ENCODE measurements at regions not wholly inside any gene's neighbourhood (a gene's known extent, or its start where the extent isn't known, plus 50 kb on each side); places are given as distances from the start of the nearest gene placed in this dataset.

GRCh38 chr6:12395898-12396297 is 105.7 kb downstream of the EDN1 start:
- no peaks in the 10 kb centered on the region for H3K4me1 Mint-ChIP-seq (ENCODE audit: low read depth)
- H3K36me3 Mint-ChIP-seq (ENCODE audit: insufficient read depth), result no peaks in the 10 kb centered on the region
- H3K4me3 Mint-ChIP-seq, result no peak overlapping the region
- H3K27me3 Mint-ChIP-seq (ENCODE audit: low read depth), result peaks cover 10% of the 10 kb centered on the region
- no peak for ATAC-seq
- no peaks in the 10 kb centered on the region for H3K9me3 Mint-ChIP-seq
- DNase-seq, result no peak

GRCh38 chr6:12401200-12401599 is 111.0 kb downstream of the EDN1 start:
- H3K9me3 Mint-ChIP-seq, result no peaks in the 10 kb centered on the region
- H3K4me1 Mint-ChIP-seq (ENCODE audit: low read depth), result no peaks in the 10 kb centered on the region
- DNase-seq (no peak), ATAC-seq (no peak)
- H3K27me3 Mint-ChIP-seq (ENCODE audit: low read depth), result no peaks in the 10 kb centered on the region
- no peaks in the 10 kb centered on the region for H3K36me3 Mint-ChIP-seq (ENCODE audit: insufficient read depth)
- no peak overlapping the region for H3K4me3 Mint-ChIP-seq

- no peaks in the 10 kb centered on the region for H3K9me3 Mint-ChIP-seq
- H3K4me1 Mint-ChIP-seq (ENCODE audit: low read depth), result no peaks in the 10 kb centered on the region
- H3K4me3 Mint-ChIP-seq, result no peak overlapping the region
- no peak for DNase-seq
- no peaks in the 10 kb centered on the region for H3K27me3 Mint-ChIP-seq (ENCODE audit: low read depth)
- H3K36me3 Mint-ChIP-seq (ENCODE audit: insufficient read depth), result no peaks in the 10 kb centered on the region
- ATAC-seq, result no peak
Observed at GRCh38 chr6:12403201-12403826, 113.2 kb downstream of the EDN1 start.

- no peaks in the 10 kb centered on the region for H3K9me3 Mint-ChIP-seq
- no peak overlapping the region for H3K4me3 Mint-ChIP-seq
- H3K27me3 Mint-ChIP-seq (ENCODE audit: low read depth), result no peaks in the 10 kb centered on the region
- ATAC-seq, result no peak
- no peaks in the 10 kb centered on the region for H3K36me3 Mint-ChIP-seq (ENCODE audit: insufficient read depth)
- no peak for DNase-seq
- H3K4me1 Mint-ChIP-seq (ENCODE audit: low read depth), result no peaks in the 10 kb centered on the region
Observed at GRCh38 chr6:12403947-12404647, 113.9 kb downstream of the EDN1 start.

GRCh38 chr6:12404651-12405050 is 114.5 kb downstream of the EDN1 start:
- Mint-ChIP-seq H3K4me1 (ENCODE audit: low read depth) (no peaks in the 10 kb centered on the region), H3K36me3 (ENCODE audit: insufficient read depth) (no peaks in the 10 kb centered on the region), H3K4me3 (no peak overlapping the region), H3K9me3 (no peaks in the 10 kb centered on the region), H3K27me3 (ENCODE audit: low read depth) (no peaks in the 10 kb centered on the region)
- ATAC-seq (no peak), DNase-seq (no peak)

GRCh38 chr6:12408752-12409151 is 118.6 kb downstream of the EDN1 start:
- H3K4me3 Mint-ChIP-seq, result no peak overlapping the region
- no peaks in the 10 kb centered on the region for H3K9me3 Mint-ChIP-seq
- no peak for DNase-seq
- H3K4me1 Mint-ChIP-seq (ENCODE audit: low read depth), result no peaks in the 10 kb centered on the region
- peaks cover 11% of the 10 kb centered on the region for H3K27me3 Mint-ChIP-seq (ENCODE audit: low read depth)
- H3K36me3 Mint-ChIP-seq (ENCODE audit: insufficient read depth), result no peaks in the 10 kb centered on the region
- no peak for ATAC-seq

- Mint-ChIP-seq H3K36me3 (ENCODE audit: insufficient read depth) (no peaks in the 10 kb centered on the region), H3K27me3 (ENCODE audit: low read depth) (peaks cover 11% of the 10 kb centered on the region), H3K4me1 (ENCODE audit: low read depth) (no peaks in the 10 kb centered on the region), H3K4me3 (no peak overlapping the region), H3K9me3 (no peaks in the 10 kb centered on the region)
- ATAC-seq (no peak), DNase-seq (no peak)
Observed at GRCh38 chr6:12410946-12411345, 120.8 kb downstream of the EDN1 start.

- ATAC-seq (no peak), DNase-seq (no peak)
- H3K9me3 Mint-ChIP-seq, result peaks cover 8% of the 10 kb centered on the region
- H3K4me1 Mint-ChIP-seq (ENCODE audit: low read depth), result no peaks in the 10 kb centered on the region
- no peaks in the 10 kb centered on the region for H3K36me3 Mint-ChIP-seq (ENCODE audit: insufficient read depth)
- no peak overlapping the region for H3K4me3 Mint-ChIP-seq
- peaks cover 11% of the 10 kb centered on the region for H3K27me3 Mint-ChIP-seq (ENCODE audit: low read depth)
Observed at GRCh38 chr6:12414096-12414675, 124.0 kb downstream of the EDN1 start.

GRCh38 chr6:12415980-12416598 is 125.9 kb downstream of the EDN1 start:
- H3K4me3 Mint-ChIP-seq, result no peak overlapping the region
- H3K4me1 Mint-ChIP-seq (ENCODE audit: low read depth), result no peaks in the 10 kb centered on the region
- H3K27me3 Mint-ChIP-seq (ENCODE audit: low read depth), result peaks cover 8% of the 10 kb centered on the region

GRCh38 chr6:12417191-12417590 is 127.0 kb downstream of the EDN1 start:
- H3K36me3 Mint-ChIP-seq (ENCODE audit: insufficient read depth), result no peaks in the 10 kb centered on the region
- peaks cover 8% of the 10 kb centered on the region for H3K9me3 Mint-ChIP-seq
- no peaks in the 10 kb centered on the region for H3K4me1 Mint-ChIP-seq (ENCODE audit: low read depth)
- DNase-seq (no peak), ATAC-seq (no peak)
- no peak overlapping the region for H3K4me3 Mint-ChIP-seq
- H3K27me3 Mint-ChIP-seq (ENCODE audit: low read depth), result peaks cover 2% of the 10 kb centered on the region

More at GRCh38 chr6:12415980-12416598, 125.9 kb downstream of the EDN1 start:
- no peak for ATAC-seq
- peaks cover 8% of the 10 kb centered on the region for H3K9me3 Mint-ChIP-seq
- DNase-seq, result no peak
- no peaks in the 10 kb centered on the region for H3K36me3 Mint-ChIP-seq (ENCODE audit: insufficient read depth)

- Mint-ChIP-seq H3K9me3 (peaks cover 8% of the 10 kb centered on the region), H3K4me3 (no peak overlapping the region), H3K4me1 (ENCODE audit: low read depth) (no peaks in the 10 kb centered on the region), H3K36me3 (ENCODE audit: insufficient read depth) (no peaks in the 10 kb centered on the region), H3K27me3 (ENCODE audit: low read depth) (peaks cover 3% of the 10 kb centered on the region)
- no peak for ATAC-seq
- no peak for DNase-seq
Observed at GRCh38 chr6:12418946-12419345, 128.8 kb downstream of the EDN1 start.

- H3K4me3 Mint-ChIP-seq, result no peak overlapping the region
- DNase-seq (no peak), ATAC-seq (no peak)
- H3K36me3 Mint-ChIP-seq (ENCODE audit: insufficient read depth), result no peaks in the 10 kb centered on the region
- no peaks in the 10 kb centered on the region for H3K4me1 Mint-ChIP-seq (ENCODE audit: low read depth)
- H3K27me3 Mint-ChIP-seq (ENCODE audit: low read depth), result peaks cover 3% of the 10 kb centered on the region
- peaks cover 8% of the 10 kb centered on the region for H3K9me3 Mint-ChIP-seq
Observed at GRCh38 chr6:12419631-12420272, 129.6 kb downstream of the EDN1 start.

GRCh38 chr6:12420626-12421025 is 130.5 kb downstream of the EDN1 start:
- Mint-ChIP-seq H3K27me3 (ENCODE audit: low read depth) (peaks cover 3% of the 10 kb centered on the region), H3K4me3 (no peak overlapping the region), H3K9me3 (peaks cover 8% of the 10 kb centered on the region), H3K4me1 (ENCODE audit: low read depth) (no peaks in the 10 kb centered on the region), H3K36me3 (ENCODE audit: insufficient read depth) (no peaks in the 10 kb centered on the region)
- DNase-seq, result no peak
- ATAC-seq, result no peak

- no peak for ATAC-seq
- H3K4me1 Mint-ChIP-seq (ENCODE audit: low read depth), result no peaks in the 10 kb centered on the region
- DNase-seq, result no peak
- H3K9me3 Mint-ChIP-seq, result peaks cover 8% of the 10 kb centered on the region
- H3K27me3 Mint-ChIP-seq (ENCODE audit: low read depth), result peaks cover 3% of the 10 kb centered on the region
- no peaks in the 10 kb centered on the region for H3K36me3 Mint-ChIP-seq (ENCODE audit: insufficient read depth)
- no peak overlapping the region for H3K4me3 Mint-ChIP-seq
Observed at GRCh38 chr6:12421596-12421995, 131.4 kb downstream of the EDN1 start.
